Left lobe of liver (tissue), 2 donors: ENCODE measurements at regions not wholly inside any gene's neighbourhood (a gene's known extent, or its start where the extent isn't known, plus 50 kb on each side); places are given as distances from the start of the nearest gene placed in this dataset.
A peak's percentile ranks its signal among the peaks of the same experiment; 100 is the strongest.
"Not testable (repeated sequence)": the region's sequence is repeated elsewhere in the genome, so short reads cannot be mapped to it uniquely, and the experiment has no call there.

Experiments
- ATAC-seq: fragments of 200-7000 bp; cut with Tn5 transposase; one replicate; pipeline ENCODE4 v1.9.1; 2020; ENCODE audit warnings: mild to moderate bottlenecking, moderate library complexity
- DNase-seq: peaks from one replicate; pipeline ENCODE4 v3.0.0-alpha.2; 2020; ENCODE audit warnings: low spot score
- donor health status: DM: no; HTN: no; CAD: no; lungs with moderate emphysema.
- donor health status: DM: no; HTN: yes; CAD: no.

- no peak for ATAC-seq
- no peak for DNase-seq
Observed at GRCh38 chrX:53883196-53883595, 161.1 kb downstream of the PHF8 start.

GRCh38 chrX:53882331-53882730 is 161.9 kb downstream of the PHF8 start:
- ATAC-seq: no peak
- DNase-seq: no peak

GRCh38 chrX:53880786-53881185 is 163.5 kb downstream of the PHF8 start:
- ATAC-seq, DNase-seq: not testable (repeated sequence)

GRCh38 chrX:53859890-53860289 is 173.4 kb upstream of the HUWE1 start:
- DNase-seq (no peak), ATAC-seq (no peak)

DNA sequence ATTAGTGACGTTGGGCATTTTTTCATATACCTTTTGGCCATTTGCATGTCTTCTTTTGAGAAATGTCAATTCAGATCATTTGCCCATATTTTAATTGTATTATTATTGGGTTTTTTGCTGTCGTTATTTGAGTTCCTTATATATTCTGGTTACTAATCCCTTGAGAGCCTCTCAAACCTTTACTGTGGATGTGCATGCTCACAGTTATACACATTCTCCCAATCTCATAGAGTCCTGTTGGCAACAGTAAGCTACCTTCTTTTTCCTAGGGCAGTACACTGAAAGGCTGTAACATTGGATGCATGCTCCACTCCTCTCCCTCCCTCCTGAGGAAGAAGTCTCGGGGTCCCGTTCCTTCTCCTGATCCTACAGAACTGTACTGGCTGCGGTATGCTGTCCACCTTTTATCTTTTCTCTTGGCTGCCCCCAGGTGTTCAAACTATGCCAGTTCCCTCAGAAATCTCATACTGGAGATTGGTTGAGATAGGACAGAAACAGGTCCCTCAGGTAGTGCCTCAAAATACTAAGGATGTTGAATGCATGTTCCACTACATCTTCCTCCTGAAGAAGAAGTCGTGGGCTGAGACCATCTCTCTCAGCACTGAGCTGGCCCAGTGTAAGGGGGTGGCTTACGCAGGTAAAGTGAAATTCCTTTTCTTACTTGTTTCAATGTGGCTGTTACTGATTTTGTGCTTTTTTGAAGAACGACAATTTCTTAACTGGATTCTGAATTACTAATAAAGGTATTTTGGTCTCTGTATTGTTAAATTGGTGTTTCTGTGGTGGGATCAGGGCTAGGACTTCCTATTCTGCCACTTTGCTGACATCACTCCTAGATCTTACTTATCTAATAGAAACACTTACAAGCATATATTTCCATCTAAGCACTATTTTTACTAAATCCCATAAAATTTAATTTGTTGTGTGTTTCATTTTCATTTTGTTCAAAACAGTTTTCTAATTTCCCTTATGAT is 145.4 kb upstream of the HUWE1 start:
- DNase-seq (no peak), ATAC-seq (peak; percentile 89)

DNA sequence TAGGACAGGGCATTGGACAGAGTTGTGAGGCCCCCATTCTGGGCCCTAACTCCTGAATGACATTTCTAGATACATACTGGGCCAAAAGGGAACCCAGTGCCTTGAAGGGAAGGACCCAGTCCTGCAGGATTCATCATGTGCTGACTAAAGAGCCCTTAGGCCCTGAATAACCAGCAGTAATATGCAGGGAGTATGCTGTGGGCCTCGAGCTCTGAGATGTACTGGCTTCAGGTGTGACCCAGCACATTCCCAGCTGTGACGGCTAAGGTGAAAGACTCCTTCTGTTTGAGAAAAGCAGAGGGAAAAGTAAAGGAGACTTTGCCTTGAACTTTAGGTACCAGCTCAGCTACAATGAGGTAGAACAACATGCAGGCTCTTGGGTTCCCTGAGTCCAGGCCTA is 138.2 kb upstream of the HUWE1 start:
- DNase-seq: no peak
- no peak for ATAC-seq

DNA sequence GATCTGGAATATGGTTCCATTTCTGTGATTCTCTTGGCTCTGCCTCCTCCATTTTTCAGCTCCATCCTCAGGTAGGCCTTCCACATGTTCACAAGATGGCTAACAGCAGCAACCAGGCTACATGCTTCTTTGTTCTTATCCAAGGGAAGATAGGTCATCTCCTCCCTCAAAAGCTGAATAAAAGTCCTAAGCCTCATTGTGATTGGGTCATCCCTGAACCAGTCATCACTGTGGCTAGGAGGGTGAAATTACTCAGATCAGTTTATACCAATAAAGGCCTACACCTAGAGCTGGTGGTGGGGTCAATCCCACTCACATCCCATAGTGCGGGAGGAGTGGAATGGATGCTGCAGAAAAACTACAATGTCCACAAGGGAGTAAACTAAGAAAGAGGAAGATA is 131.6 kb upstream of the HUWE1 start:
- DNase-seq, ATAC-seq: not testable (repeated sequence)

DNA sequence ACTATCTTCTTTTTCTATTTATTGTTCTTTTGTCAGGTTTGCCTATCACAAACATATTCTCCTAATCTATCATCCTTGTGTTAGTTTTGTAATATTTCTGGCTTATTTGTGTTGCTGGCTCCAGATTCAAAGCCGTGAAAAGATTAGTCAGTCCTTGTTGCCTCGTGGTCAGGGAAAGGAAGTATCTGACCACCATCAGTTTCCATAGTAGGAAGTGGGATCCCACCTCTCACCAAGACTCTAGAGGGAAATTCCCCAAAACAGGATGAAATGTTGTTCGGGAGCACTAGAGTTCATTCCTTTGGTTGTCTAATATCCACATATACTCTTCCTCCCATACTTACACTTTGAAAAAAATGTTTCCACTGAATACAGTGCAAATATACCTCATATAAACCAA is 131.0 kb upstream of the HUWE1 start:
- DNase-seq (no peak), ATAC-seq (no peak)

GRCh38 chrX:53813670-53814440 is 127.3 kb upstream of the HUWE1 start:
- no peak for DNase-seq
- ATAC-seq: no peak

GRCh38 chrX:53798281-53798680 is 111.8 kb upstream of the HUWE1 start:
- DNase-seq: no peak
- no peak for ATAC-seq

DNA sequence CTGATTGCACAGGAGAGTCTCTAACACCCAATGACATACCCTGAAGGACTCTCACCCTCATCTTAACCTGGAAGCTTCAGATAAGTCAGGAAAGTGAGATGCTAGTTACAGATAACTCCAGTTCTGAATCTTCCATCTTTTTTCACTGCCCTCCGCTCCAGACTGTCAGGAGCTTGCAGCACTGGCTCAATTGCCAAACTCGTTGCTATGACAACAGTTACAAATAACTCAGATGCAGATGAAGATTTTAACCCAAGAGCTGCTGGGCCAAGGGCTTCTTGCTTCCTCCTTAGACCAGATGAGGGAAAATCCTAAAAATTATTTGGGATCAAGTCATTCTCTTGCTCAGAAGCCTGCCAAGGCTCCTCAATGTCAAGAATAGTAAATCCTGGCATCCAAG is 109.1 kb upstream of the HUWE1 start:
- ATAC-seq (no peak), DNase-seq (no peak)

DNA sequence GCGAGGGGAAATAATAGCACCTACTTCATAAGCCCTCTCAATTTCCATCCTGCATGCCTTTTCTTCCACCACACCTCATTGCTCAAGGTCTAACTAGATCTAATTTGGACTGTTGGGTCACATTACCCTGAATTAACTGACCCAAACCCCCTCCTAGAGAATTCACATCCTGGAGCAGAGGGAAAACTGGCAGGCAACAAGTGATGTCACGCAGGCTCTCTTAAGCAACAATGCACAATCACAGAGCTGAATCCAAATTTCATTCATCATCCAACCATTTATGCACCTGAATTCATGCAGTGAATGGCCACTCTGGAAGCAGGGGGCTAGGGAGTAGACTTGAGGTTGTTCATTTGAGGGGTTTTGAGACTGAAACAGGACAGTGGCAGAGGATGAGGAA is 107.7 kb upstream of the HUWE1 start:
- no peak for ATAC-seq
- DNase-seq: no peak

- DNase-seq: no peak
Observed at GRCh38 chrX:53768865-53769264, 82.3 kb upstream of the HUWE1 start.

GRCh38 chrX:53768451-53768850 is 81.9 kb upstream of the HUWE1 start:
- ATAC-seq: no peak
- DNase-seq: no peak

More at GRCh38 chrX:53768865-53769264, 82.3 kb upstream of the HUWE1 start:
- no peak for ATAC-seq

DNA sequence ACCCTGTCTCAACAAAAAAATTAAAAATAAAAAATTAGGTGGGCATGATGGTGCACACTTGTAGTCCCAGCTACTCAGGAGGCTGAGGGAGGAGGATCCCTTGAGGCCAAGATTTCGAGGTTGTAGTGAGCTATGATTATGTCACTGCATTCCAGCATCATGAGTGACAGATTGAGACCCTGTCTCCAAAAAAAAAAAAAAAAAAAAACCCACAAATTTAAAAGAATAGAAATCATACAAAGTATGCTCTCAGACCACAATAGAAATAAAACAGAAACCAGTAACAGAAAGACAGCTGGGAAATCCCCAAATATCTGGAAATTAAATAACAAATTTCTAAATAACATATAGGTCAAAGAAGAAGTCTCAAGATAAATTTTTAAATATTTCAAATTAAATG is 81.0 kb upstream of the HUWE1 start:
- DNase-seq: no peak

GRCh38 chrX:53757181-53757580 is 70.7 kb upstream of the HUWE1 start:
- DNase-seq, ATAC-seq: not testable (repeated sequence)

More for the DNA sequence above, 81.0 kb upstream of the HUWE1 start:
- ATAC-seq: no peak

DNA sequence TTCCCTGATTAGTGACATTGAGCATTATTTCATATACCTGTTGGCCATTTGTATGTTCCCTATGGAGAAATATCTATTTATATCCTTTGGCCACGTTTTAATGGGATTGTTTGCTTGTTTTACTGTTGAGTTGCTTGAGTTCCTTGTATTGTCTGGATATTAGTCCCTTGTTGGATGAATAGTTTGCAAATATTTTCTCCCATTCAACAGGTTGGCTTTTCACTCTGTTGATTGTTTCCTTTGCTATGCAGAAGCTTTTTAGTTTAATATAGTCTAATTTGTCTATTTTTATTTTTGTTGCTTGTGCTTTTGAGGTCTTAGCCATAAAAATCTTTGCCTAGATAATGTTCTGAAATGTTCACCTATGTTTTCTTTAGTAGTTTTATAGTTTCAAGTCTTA is 60.2 kb upstream of the HUWE1 start:
- ATAC-seq: no peak

GRCh38 chrX:53743244-53743643 is 56.7 kb upstream of the HUWE1 start:
- ATAC-seq (no peak), DNase-seq (no peak)

More for the DNA sequence above, 60.2 kb upstream of the HUWE1 start:
- no peak for DNase-seq

GRCh38 chrX:53738370-53738906 is 51.9 kb upstream of the HUWE1 start:
- no peak for DNase-seq
- no peak for ATAC-seq
